ENCODE measurements at regions not wholly inside any gene's neighbourhood (a gene's known extent, or its start where the extent isn't known, plus 50 kb on each side); places are given as distances from the start of the nearest gene placed in this dataset.

DNA sequence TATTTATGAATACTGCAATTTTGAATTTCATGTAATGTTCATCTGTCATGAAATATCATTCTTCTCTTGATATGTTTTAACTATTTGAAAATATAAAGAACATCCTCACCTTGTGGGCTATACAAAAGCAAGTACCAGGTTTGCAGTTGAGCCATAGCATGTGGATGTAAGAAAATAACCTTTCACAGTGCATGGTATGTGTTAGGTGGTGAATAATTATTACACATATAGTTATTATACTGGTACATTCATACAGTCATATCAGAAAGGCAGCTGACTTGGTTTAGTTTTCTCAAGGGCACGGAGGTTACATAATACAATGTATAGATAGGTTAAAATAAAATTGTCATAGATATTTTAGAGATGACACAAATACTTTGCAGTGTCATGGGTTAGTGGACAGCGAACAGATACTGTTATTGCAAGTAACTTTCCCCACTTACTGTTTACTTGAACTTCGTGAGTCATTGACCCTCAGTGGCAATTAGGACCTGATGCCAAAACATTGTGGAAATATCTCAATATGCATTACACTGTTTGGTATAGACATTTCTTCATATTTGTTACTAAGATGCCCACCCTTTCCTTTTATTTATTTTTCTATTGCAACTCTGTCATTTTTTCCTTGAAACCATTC, 445.4 kb upstream of the GOT2 start:
- no peak for FAIRE-seq
- DNase-seq (ENCODE audit: insufficient read length, low spot score), result no peak

DNA sequence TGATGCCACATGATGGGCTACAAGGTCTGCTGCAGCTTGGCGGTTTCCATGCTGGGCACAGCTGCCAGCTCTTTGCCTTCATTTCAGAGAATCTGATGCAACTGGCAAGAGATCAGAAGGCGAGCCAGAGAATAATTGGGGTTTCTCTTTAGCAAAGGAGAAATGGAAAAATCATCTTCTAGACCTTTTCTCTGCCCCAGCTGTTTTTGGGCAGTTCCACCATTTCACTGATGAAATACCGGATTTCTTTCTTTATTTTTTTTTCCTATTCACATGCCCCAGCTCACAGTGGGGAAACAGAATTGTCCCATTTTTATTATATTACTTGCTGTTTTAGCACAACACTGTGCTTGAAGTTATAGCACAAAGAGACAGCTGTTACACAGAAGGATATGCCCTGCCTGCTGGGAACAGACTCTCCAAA, 439.3 kb upstream of the GOT2 start:
- DNase-seq (ENCODE audit: insufficient read length, low spot score) (no peak), FAIRE-seq (no peak)

DNA sequence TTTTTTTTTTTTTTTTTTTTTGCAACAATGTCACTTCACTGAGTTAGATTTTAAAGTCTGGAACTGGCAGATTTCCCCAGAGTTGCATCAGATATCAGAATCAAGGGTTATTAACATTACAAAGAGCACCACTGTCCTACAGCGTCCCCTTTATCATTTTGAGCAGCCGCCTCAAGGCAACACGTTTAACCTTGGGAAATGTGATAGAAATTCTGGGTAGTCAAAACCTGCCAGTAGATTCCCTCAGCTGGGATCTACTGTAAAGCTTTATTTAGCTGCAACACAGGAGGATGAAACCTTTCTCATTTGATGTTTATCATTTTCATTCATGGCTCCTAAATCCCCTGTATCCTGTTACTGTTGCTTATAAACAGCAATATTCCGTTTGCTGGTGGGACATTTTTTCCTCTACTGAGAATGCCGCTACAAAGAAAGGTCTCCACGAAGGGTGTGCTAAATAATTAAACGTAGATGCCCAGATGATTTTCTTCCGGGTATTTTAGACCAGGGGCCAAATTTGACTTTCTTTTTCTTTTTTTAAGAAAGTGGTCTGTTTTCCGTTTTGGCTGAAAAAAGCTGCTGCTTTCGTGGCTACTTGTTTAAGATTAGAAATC, 436.1 kb upstream of the GOT2 start:
- no peak for DNase-seq (ENCODE audit: insufficient read length, low spot score)
- no peak for FAIRE-seq

DNA sequence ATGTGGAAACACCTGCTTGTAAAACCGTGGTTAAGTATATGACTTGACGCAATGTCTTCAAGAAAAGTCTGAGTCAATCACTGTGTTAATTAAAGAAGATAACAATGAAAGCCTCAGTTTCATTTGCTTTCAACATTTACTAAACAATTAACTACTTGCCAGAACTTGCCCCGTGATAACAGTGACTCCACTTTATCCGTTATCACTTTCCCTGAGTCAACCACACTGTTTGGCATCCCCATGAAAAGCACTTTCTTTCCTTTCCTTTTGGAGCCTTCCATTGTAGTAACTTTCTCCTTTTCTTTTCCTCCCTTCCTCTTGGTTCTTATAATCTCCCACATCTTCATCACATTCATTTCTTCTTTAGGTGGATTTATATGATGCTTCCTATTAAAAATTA, 435.1 kb upstream of the GOT2 start:
- FAIRE-seq (no peak), DNase-seq (ENCODE audit: insufficient read length, low spot score) (no peak)

DNA sequence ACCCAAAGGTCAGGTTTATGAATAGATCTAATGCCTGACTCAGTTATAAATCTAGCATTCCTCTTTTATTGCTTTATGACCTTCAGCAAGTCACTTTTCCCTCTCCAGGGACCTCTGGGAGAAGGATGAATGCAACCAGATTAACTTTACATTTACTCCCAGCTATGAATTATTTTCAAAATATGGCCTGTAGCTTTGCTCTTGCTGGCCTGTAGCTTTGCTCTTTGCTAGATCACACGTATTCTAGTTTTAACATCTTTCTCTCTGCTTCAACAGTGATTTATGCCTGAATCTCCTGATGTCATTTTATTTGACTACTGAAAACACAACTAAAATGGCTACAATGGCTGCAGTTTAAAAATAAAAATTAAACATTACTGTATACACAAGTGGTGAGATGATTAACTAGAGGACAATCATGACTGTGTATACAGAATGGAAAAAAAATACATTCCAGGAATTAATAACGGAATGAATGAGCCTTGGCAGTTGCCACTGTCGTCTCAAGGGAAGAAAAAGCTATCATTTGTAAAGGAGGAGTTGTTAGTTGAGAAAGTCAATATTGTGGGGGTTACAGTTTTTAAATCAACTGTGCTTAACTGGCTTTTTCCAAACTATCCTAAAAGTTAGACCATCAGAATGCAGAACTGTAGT, 434.5 kb upstream of the GOT2 start:
- DNase-seq (ENCODE audit: insufficient read length, low spot score) (no peak), FAIRE-seq (no peak)

DNA sequence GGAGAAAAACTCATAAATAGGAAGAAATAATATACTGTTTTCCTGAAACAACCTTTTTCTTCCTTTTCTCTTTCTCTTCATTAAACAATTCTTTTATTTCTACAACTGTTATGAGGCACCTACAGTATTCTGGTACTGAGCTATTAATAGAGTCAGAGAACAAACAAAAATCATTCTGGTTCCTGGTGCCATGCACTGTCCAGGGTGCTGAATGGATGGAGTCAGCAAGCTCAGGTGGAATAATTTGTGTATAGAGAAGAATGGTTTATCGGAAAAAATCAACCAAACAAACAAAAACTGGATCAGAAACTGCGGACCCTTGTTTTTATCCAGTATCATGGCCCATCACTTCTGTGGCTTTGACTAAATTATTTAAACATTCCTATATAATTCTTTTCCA, 430.3 kb upstream of the GOT2 start:
- no peak for FAIRE-seq
- DNase-seq (ENCODE audit: insufficient read length, low spot score), result no peak

DNA sequence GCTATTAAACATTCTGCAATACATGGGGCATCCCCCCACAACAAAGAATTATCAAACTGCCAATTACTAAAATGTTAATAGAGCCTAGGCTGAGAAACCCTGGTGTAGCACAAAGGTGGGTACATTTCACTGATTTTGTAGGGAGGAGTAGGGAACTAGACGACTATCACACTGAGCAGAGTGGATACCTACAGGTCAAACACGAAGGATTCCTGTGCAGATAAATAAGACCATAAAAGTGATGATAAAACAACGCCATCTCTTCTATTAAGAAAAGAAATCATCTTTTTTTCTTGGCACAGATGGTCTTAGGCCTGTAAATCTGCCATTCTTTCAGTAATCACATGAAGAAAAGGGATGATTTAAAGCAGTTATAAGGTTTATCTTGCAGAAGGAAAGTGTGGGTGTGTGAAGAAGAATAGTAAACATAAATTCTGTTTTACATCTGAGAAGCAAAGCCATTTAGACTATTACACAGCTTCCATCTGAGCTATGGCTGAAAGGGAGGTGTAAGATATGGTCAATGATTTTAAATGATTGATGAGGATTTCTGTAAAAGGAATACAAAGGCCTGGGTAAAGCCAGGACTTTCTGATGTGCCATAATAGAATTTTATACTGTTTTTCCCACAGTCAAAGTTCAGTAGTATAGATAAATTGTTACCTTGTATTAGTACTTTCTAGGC, 429.4 kb upstream of the GOT2 start:
- DNase-seq (ENCODE audit: insufficient read length, low spot score) (no peak), FAIRE-seq (no peak)

DNA sequence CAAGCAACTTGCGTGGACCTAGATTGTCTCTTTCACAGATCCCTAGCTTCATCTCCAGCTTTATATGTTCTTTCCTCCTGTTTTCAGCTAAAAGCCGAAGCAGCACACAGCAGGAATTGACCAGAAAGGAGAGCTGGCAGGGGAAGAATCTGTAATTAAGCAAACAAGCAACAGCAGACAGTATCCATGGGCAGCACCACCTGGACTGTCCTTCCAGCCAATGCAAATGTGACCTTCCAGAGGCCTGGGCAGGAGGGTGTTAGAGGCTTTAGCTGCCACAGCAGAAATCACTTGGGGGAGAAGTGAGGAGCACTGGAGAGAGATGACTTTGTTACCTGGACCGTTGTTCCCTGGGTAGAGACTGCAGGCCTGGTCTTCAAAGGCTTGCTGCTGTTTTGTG, 427.6 kb upstream of the GOT2 start:
- no peak for DNase-seq (ENCODE audit: insufficient read length, low spot score)

DNA sequence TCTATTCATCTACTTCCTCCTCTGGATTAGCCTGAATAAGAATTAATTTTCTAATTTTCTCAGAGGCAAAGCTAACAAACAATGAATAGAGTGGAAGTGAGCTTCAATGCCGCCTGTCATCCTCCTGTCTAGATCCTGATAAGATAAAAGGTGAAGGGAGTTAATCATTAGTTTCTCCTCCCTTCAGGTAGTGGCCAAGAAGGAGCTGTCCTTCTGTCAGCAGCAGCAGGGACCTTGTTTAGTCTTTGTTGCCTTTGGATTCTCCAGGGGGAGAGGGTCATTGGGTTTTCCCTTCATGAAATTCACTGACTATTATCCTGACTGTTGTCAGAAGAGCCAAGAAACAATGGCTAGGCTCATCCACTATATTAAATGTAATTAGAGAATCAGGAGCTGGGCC, 420.2 kb upstream of the GOT2 start:
- FAIRE-seq, result no peak
- no peak for DNase-seq (ENCODE audit: insufficient read length, low spot score)

More for the DNA sequence above, 427.6 kb upstream of the GOT2 start:
- no peak for FAIRE-seq

DNA sequence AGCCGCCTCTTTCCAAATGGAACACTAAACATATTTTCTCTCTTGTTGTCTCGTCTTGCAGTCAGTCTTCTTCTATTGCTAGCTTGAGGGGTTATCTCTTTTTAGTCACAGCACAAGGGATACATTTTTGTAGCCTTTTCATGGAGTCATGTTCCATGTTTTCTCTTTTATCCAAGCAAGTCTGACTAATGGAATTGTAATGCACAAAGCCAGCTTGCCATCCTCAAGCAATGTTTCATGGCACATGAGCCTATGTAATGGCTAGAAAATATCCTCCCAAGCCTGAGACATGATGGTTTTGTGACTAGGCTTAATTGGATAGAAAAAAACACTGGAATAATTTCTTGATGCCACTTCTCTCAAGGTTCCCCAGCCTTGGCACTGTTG, 414.6 kb upstream of the GOT2 start:
- DNase-seq (ENCODE audit: insufficient read length, low spot score) (no peak), FAIRE-seq (no peak)

DNA sequence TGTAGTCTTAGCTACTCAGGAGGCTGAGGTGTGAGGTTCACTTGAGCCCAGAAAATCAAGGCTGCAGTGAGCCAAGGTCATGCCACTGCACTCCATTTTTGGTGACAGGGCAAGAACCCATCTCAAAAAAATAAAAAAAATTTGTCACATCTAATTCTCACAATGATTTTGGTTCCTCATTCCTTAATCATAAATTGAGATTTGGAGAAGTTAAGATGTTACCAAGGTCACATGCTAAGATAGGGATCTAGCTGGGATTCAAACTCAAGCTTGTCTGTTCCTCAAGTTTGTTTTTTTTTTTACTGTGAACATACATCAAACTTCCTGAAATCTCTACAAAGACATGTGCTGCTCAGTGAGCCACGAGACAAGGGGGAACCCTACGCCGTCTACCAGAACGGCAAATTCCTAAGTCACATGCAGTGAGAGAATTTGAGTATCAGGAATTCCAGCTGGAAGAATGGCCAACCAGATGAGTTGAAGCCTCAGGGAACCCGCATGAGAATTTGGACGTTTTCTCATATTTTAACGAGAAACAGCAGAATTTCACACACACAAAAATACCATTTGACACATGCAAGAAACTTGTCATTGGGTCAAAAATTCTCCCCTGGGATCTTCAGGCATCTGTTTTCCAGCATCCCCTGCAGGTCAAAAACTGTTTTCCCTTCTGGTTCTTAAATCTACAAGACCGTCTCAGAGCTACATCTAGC, 414.1 kb upstream of the GOT2 start:
- FAIRE-seq (no peak), DNase-seq (ENCODE audit: insufficient read length, low spot score) (no peak)

DNA sequence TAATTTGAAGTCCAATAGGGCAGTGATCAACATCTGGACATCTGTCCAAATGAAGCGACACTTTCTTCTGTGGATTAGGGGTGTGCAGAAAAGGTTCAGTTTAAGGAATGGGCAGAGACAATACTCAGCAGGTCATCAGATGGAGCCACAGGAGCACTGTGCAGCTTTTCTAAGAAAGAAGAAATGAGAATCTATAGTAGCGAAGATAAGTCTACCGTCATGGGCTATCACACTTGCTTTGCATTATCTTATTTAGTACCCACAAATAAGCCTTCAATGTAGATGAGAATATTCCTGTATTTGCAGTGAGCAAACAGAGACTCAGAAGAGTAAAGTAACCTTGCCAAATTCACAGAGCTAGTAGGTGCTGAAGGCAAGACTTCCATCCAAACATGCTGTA, 412.0 kb upstream of the GOT2 start:
- no peak for FAIRE-seq

DNA sequence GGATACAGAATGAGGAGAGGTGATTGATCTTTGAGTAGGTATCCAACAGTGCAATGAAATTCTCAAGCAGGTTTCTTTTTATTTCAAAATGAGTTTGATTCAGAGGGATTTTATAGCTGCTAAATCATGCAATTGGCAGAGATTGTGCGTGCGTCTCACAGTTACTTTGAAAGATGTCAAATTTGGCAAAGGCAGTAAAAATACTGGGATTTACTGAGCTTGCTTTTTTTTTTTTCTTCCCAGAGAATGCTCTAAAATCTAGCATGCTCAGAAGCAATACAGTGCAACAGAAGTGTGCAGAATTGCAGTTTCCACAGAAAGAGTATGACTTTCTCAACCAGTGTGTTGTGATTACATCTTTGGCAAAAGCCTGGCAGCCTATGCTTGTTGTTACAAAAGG, 410.7 kb upstream of the GOT2 start:
- DNase-seq (ENCODE audit: insufficient read length, low spot score), result no peak
- no peak for FAIRE-seq

More for the DNA sequence above, 412.0 kb upstream of the GOT2 start:
- DNase-seq (ENCODE audit: insufficient read length, low spot score), result no peak

DNA sequence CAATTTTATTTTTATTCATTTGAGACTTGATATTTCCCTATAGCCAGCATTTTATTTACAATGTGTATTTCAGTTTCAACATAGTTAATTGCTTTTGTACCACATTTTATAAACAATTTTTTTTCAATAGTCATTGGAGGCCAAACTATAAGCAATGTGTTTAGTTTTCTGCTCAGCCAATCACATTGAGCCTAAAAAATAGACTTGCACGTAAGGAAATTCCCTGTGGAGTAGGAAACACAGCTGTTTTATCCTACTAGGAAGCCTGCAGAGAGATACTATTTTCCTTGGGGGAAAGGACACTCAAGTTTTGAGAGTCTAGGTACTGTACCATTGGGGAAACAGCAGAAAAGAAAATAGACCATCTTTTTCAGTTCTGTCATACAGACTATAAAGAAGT, 410.2 kb upstream of the GOT2 start:
- FAIRE-seq (no peak), DNase-seq (ENCODE audit: insufficient read length, low spot score) (no peak)

DNA sequence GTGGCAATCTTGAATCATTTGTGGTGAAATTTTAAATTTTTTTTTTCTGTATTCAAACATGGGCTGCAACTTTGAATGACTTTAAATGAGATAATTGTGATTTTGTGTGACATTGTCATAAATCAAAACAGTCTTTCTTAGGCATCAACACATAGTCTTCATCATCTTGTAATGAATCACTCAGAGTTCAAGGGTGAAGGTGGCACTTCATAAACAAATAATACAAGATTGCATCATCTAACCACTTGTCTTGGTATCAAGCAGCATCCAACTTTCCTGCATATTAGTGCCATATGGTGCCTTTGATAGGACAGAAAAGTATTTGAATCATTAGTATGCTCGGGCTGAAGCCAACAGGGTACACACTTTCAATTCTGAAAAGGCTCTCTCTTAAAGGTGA, 392.4 kb upstream of the GOT2 start:
- FAIRE-seq, result no peak
- no peak for DNase-seq (ENCODE audit: insufficient read length, low spot score)

DNA sequence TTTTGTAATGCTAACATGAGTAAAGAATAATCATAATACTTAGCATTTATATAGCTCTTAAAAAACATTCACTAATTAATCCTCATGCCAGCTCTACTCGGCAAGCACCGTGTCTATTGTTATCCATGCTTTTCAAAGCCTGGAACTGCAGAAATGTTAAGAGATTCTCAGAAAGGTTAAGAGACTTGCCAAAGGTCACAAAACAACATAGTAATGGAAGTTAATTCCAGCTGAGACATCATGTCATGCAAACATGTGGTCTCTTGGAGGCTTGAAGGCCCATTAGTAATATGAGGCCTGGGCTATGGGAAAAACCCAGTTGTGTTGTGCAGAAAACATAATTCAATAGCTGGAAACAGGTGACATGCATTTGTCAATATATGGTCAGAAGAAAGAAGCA, 389.9 kb upstream of the GOT2 start:
- no peak for FAIRE-seq
- DNase-seq (ENCODE audit: insufficient read length, low spot score), result no peak

DNA sequence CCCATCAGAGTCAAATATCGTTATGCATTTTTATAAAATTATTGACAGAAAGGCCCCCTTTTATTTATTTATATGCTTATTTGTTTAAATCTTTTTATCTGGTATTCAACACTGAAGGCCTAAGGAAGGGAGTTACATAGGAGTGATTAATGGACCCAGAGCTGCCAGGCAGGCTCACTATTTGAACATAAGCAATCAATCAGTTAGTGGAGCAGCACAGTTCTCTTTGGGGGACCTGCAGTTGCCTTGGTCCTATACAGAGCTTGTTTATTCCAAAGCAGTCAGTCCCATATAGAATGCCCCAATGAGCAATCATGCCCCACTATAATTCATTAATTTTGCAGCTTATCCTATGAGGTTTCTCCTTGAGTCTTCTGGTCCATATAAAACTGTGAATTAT, 389.4 kb upstream of the GOT2 start:
- no peak for DNase-seq (ENCODE audit: insufficient read length, low spot score)
- no peak for FAIRE-seq

DNA sequence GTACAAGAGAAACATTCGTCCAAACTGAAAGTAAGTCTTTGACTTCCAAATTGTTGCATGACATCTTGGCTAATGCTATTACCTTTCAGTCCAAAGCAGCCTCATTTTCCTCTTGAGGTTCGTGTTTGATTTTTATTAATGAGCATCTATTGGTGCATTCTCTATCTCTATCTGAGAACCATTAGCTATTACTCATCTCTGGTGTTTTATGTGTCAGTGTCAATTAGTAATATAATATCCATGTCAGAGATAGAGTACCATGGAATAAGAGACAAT, 388.1 kb upstream of the GOT2 start:
- no peak for FAIRE-seq
- no peak for DNase-seq (ENCODE audit: insufficient read length, low spot score)

DNA sequence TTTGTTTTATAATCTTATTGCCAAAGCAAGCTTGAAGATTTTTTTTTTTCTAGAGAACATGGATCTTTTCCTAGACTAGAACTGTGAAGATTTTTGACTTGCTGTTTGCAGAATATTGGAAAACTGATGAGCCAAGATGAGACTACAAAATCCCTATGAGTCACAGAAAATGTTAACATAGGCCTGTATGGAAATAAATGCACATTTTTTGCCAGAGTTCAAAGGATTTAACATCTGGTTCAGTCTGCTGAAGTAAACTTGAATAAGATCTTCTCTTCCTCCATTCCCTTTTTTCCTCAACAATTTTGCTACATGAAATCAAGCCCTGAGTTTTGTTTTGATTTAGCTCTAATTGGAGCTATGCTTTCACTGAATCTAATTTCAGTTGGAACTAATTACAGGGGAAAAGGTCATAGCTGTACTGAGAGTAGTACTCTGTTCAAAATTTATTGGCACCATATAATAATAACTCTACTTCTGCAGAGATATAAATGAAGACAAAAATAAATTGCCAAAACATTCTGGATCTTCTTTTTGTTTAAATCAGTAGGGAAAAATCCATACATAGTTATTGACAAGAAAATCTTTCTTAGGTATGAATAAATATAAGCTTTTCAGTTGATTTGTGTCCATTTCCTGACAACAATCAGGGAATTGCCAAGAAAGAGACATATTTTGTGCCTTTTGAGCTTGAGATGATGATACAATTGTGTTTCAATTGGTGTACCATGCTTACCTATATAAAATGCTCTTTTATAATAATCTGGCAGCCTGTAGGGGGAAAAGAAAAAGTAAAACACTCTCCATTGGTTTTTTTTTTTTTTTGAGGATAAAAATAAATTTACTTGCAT, 387.5 kb upstream of the GOT2 start:
- FAIRE-seq (no peak), DNase-seq (ENCODE audit: insufficient read length, low spot score) (no peak)

DNA sequence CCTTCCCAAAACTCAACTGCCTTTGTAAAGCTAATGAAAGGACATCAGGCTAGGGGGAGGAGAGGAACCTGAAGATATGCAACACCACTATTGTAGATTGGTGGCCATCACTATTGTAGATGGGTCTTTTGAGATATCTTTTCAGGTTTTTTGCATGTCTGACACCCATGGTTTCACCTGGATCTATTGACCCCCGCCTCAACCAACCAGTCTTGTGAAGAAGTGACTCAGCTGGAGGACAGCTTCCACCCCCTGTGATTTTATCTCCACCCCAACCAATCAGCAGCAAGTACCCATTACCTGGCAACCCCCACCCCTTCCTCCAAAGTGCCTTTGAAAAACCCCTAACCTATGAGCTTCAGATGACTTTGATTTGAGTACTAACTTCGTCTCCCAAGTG, 382.6 kb upstream of the GOT2 start:
- FAIRE-seq, result no peak
- DNase-seq (ENCODE audit: insufficient read length, low spot score), result no peak

DNA sequence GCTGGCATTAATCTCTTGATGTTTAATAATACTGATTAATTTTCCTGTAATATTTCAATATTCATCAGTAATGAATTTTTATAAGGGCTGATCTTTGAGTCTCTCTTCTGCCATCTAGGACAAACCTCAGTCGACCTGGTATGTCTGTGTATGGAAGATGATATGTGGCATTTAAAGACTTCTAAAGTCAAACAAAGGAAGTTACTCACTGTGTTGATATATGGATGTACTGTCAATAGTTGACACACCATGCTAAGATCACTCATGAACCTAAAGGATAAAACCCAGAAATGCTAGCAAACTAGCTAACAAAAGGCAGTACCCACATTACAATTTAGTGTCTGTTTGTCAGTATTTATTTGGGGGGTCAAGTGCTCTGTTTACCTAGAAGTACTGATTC, 380.7 kb upstream of the GOT2 start:
- no peak for FAIRE-seq
- DNase-seq (ENCODE audit: insufficient read length, low spot score), result no peak
